Stomach (tissue), 4 donors: ENCODE measurements at regions not wholly inside any gene's neighbourhood (a gene's known extent, or its start where the extent isn't known, plus 50 kb on each side); places are given as distances from the start of the nearest gene placed in this dataset.

Experiments used
- CTCF ChIP-seq, 7 experiments: fragments of 450-650 bp in 4 of 7; fragments of 200-600 bp in 3 of 7; sonication (generic) in 3 of 7; IDR thresholded peaks; one replicate each; pipeline ENCODE4 v1.5.1; 2016 to 2019; ENCODE audit warnings: antibody characterized with exemption in 7 of 7, control low read depth in 2 of 7, mild to moderate bottlenecking in 1 of 7
- EP300 ChIP-seq: sonication (generic); formaldehyde crosslinking; IDR thresholded peaks from one replicate; pipeline ENCODE4 v1.6.1; 2017; ENCODE audit warnings: antibody characterized with exemption

DNA sequence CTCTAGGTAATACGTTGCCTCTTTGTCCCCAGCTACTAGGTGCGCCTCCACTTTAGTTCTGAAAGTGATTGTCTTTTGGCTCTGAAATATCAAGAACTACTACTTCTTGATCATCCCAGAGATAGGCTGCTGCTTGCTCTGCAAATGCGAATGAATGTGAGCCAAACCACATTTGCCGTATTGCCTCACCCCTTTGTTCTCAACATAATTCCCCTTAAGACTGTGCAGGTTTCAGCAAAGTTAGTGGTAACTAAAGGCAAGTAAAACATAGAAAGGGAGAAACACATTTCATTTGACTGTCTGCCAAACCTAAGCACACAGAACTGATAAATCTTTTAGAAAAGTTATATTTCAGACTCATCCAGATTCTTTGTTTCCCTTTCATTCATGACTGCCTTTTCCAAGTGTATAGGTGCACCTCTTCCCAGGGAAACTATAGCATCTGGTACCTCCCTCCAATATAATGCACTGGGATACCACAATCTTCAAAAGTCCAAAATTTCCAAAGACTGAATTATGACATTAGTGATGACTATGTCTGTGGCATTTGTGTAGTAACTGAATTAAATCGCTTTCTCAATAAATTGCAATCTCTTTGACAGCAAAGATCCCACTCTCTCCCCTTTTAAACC lies 720.6 kb upstream of the CBLB start:
- TF ChIP-seq EP300 = no peak
- TF ChIP-seq CTCF (IDR thresholded peaks at IDR 0.05) = no peak
